ENCODE measurements at regions not wholly inside any gene's neighbourhood (a gene's known extent, or its start where the extent isn't known, plus 50 kb on each side); places are given as distances from the start of the nearest gene placed in this dataset.

DNA sequence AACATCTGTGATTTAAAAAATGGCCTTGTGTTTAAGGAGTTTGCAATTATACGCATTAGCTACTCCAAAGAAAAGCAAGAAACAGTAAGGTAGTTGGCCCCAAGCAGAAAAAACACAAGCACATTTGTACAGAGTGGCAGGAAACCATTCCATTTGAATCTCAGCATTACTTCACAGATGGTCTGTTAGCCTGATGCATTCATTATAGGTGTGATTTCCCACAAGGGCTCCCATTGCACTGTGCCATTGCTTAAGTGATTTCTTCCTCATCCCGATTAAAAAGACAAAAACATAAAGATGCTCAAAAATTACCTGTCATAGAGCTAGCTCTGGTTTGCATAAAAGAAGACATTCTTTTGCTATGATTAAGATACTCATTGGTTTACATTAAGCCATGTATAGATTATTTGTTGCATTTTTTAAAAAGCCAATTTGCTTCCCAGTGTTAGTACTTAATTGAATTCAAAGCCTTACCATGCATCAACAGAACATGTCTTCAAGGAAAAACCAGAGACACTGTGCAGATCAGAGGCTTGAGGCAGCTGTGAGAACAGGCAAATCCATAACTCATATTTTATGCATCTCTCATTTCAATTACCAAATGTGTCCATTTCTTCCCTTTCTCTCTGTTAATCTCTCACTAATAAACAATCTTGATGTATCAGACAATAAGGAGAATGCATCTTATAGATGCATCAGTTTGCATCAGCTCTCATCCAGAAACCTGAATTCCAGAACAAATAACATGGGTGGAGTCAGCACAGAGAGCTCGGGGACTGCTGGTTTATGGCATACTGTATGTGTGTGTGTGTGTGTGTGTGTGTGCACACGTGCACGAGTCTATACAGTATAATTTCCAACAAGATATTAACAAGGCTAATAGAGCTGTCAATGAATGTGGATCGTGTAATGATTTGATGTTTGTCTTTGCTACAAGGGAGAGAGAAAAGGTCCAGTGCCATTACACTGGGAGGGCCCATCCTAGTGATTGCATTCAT is 558.6 kb upstream of the HS6ST1 start:
- no peak for DNase-seq (ENCODE audit: low spot score)

DNA sequence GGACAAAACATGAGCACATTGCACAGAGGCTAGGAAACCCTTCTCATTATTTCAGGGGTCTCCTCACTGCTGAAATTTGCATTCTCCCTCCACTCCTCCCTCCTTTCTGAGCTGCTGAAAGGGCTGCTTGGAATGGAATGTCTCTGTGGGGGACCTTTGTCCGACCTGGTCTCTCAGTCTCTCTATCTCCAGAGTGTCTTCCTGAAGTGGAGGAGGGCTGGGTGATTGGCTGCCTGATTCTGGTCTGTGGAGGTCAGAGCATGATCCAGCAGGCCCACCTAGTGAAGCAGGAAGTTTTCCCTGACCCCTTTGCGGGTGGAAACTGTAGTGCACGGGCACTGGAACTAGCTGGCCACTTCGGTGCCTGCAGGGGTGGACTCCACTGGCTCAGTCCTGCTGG is 560.5 kb upstream of the HS6ST1 start:
- no peak for DNase-seq (ENCODE audit: low spot score)

DNA sequence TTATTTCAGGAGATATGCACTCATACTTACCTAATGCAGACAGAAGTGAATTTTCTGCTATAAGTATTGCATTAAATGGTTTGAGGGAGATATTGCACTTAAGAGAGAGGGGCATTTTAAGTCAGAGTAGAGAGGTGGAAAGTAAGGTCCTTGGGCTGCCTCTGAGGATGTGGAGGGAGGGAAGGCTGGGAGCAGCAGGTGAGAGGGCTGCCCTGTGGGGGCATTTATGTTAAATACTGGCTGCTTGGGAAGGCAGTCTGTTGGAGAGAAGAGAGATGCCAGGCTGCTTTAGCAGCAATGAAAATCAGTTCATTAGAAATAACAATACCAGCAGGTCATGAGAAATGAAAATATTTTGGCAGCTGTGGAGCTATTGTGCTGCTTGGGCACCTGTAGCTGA is 576.2 kb upstream of the HS6ST1 start:
- DNase-seq (ENCODE audit: low spot score) = no peak

DNA sequence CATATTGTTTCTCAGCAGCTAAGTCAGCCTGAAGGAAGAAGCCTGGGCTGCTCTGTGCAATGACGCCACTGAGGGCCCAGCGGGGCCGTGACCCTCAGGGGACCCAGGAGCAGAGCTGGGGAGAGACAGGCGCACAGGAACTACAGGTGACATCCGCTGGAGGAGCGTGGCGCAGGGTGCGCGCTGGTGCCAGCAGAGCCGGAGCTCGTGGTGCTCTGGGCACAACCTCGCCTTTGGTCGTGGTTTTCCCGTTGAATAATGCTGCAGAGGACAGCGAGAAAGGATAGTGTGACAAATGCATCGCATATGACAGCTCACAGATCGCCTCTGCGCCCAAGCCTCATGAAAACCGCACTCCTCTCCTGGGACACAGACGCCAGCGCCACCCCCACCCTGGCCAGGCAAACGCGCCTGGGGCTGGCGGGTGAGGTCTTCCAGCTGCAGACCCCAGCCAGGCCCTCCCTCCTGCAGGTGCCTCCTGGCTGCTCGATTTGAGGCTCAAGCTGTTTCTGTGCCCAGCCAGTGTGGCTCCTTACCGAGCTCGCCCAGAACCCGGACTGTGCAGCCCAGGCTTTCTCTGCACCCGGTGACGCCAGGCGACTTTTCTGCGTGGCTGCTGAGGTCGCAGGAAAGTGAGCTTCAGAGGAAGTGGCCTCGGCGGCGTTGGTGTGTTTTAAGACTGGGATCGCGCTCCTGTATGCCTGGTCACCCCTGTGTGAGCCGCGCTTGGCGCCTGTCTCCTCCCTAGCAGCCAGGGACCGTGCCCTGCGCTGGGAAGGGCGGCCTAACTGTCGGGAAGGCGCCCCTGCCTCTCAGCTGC is 583.1 kb upstream of the HS6ST1 start:
- DNase-seq (ENCODE audit: low spot score) = no peak

DNA sequence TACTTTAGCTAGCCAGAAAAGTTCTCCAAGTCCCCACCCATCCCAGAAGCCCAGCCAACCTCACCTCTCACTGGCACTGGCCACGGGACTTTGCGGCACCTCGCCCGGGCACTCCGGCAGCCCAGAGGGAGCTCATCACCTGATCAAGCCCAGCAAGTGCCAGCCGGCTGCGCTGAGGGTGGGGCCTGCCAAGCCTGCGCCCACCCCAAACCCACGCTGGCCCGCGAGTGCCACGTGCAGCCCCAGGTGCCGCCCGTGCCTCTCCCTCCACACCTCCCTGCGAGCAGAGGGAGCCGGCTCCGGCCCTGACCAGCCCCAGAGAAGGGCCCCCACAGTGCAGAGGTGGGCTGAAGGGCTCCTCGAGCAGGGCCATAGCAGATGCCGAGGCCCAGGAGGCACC is 585.0 kb upstream of the HS6ST1 start:
- no peak for DNase-seq (ENCODE audit: low spot score)

DNA sequence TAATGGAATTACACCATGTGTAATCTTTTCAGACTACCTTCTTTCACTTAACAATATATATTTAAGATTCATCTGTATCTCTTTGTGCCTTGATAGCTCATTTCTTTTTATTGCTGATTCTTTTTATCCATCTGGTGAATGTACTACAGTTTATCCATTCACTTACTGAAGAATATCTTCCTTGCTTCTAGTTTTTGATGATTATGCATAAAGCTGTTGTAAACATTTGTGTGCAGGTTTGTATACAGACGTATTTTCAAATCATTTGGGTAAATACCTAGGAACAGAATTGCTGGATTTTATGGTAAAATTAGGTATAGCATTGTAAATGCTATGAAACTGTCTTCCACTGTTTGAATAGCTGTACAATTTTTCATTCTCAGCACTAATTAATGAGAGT is 592.6 kb upstream of the HS6ST1 start:
- DNase-seq (ENCODE audit: low spot score) = no peak

DNA sequence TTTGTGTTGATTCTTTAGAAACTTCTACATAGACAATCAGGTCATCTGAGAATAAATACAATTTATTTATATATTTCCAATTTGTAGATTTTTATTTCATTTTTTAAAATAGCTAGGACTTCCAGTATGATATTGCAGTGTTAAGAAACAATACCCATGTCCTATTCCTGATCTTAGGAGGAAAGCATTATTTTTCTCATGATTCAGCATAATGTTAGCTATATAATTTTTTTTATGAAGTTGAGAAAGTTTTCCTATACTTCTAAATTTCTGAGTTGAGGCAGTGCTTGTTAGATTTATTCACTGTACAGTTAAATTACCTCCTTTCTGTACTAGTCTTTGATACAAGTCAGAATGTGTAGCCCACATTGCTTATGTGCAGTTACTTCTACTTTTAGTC is 595.7 kb upstream of the HS6ST1 start:
- no peak for DNase-seq (ENCODE audit: low spot score)

DNA sequence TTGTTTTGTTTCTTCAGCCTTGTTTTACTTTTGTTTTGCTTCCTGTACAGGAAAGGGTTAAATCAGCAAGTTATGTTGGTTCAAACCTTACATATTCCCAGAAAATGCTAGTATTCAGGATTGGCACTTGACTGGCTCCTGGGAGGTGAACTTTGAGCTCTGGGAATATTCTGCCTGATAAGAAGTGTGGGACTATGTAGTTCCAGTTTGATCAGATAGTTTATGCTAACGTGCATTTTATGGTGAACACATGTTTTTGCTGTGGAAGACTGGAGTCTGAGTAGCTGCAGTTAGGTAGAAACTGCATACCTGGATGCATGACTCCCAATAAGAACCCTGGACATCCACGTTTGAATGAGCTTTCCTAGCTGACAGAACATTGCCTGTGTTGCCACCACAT is 603.1 kb upstream of the HS6ST1 start:
- no peak for DNase-seq (ENCODE audit: low spot score)

DNA sequence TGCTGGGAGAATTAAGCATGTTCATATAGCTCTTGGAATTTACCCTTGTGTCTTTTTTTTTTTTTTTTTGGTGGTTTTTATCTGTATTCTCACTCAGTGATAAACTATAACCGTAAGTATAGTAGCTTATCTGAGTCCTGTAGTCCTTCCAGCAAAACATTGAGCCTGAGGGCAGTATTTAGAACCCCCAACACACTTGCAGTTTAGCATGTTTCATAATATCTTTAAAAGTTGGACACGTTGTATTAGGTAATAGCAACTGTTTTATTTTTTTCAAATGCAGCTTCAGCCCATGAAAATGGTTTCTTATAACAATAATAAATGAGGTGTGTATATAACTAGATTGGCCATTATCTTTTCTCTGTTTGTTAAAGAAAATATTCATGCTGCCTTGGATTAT is 603.5 kb upstream of the HS6ST1 start:
- DNase-seq (ENCODE audit: low spot score) = no peak

DNA sequence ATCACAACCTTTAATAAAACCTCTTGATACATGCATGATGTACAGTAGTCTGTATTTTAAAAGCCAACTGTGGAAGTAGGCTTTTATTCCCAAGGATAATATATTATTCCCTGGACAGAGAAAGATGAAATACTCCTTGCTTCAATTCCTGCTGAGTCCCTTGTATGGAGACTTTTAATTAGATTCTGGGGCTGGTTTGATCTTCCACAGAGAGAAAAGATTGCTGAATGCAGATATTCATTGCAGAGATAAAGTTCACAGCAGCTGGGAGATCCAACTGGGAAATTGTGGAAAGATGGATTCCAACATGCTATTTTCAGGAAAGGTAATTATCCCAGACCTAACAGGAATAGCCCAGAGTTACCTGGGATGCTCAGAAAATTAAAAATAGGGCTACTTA is 607.0 kb upstream of the HS6ST1 start:
- no peak for DNase-seq (ENCODE audit: low spot score)

DNA sequence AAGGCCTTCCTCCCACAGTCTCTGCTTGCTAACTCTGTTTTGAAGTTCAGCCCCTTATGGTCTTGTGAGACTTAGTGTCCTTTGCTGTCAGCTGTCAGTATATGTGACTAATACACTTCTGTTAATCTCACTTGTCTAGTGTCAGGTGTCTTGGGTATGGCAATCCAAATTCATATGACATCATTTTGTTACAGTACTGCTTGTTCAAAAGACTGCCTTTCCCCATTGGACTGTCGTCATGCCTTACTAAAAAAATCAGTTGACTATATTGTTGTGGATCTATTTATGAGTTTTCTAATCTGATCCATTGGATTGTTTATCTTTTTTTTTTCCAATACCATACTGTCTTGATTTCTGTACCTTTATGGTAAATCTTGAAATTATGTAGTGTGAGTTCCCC is 611.4 kb upstream of the HS6ST1 start:
- DNase-seq (ENCODE audit: low spot score) = no peak

DNA sequence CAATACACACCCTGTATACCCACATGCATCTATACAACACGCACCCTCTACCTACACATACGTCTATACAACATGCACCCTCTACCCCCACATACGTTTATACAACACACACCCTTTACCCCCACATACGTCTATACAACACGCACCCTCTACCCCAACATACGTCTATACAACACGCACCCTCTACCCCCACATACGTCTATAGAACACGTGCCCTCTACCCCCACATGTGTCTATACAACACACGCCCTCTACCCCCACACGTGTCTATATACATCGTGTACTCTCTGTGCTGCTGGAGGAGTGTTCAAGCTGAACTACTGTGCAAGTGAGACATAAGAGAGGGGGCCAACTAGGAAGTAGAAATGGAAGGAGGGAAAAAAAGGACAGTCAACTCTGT is 621.7 kb upstream of the HS6ST1 start:
- DNase-seq (ENCODE audit: low spot score) = no peak

DNA sequence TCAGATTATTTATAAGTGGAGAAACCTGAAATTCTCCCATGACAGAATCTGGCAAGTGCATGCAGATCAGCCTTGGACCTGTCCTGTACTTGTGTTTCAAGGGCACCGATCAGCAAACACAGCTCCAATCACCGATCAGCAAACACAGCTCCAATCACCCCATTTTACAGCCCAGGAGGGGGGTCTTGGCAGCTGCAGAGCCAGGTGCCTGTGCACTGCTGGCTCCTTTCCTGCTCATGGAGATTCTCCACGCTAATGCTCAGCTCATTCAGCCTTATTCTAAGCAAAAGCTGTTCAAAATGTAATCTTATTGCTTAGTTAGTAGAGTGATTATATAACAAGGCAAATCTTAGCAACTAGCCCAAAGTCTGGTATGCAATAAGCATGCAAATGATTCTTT is 623.1 kb upstream of the HS6ST1 start:
- DNase-seq (ENCODE audit: low spot score) = no peak

DNA sequence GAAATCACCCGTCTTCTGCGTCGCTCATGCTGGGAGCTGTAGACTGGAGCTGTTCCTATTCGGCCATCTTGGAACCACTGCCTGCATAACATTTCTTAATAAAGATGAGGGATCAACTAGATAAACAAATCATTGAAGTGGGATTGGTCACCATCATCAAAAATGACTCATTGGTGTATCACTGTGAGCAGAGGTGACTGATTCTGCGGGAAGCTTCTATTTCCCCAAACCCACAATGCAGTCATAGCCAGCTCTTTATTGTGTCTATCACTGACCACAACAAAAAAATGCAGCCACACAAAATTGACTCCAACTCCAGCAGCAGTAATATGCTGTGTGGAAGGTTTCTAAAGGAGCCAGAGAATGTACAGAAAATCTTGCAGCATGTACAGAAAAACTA is 630.7 kb upstream of the HS6ST1 start:
- DNase-seq (ENCODE audit: low spot score) = no peak

DNA sequence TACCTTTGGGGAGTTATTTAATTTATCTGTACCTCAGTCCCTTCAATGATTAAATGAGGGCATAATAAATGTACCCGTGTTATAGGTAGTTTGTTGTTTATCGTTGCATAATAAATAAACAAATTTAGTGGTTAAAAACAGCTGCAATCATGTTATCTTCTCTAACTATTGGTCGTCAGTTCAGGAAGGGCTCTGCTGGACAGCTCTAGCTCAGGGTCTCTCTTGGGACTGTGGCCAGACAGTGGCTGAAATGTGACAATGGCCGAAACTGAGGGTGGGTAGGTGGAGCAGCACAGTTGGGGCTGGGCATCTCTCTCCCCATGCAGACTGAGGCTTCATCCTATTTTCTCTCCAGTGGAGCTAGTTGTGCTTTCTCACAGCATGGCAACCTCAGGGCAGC is 632.1 kb upstream of the HS6ST1 start:
- DNase-seq (ENCODE audit: low spot score) = no peak

DNA sequence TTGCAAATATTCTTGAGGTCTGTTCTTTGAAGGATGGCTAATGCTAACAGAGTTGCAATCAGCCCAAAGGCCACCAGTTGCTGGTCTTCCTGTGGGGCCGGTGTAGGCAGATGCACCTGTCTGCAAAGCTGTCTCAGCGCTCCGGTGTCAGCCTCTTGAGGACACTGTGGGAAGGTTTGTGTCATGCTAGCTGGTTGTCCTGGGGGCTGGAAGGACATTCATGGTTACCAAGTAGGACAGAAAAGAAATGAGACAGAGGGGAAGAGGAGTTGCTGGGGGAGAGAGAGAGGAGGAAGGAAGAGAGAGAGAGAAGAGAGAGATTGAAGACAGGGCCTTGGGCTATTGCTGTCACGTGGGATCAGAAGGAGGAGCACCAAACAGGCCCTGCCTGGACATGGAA is 639.6 kb upstream of the HS6ST1 start:
- DNase-seq (ENCODE audit: low spot score) = no peak

DNA sequence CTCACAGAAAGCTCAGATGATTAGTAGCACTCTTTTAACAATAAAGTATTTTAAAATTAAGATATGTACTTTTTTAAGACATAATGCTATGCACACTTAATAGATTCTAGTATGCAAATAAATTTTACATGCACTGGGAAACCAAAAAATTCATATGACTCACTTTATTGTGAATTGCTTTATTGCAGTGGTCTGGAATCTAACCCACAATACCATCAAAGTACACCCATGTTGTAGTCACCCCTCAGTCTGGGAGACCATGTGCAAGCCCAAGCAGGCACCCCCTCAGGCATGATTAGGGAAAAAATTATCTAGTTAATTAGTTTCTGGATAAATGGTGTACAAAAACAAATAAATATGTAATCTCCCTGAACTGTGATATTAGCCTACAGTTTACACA is 649.0 kb upstream of the HS6ST1 start:
- DNase-seq (ENCODE audit: low spot score) = no peak

DNA sequence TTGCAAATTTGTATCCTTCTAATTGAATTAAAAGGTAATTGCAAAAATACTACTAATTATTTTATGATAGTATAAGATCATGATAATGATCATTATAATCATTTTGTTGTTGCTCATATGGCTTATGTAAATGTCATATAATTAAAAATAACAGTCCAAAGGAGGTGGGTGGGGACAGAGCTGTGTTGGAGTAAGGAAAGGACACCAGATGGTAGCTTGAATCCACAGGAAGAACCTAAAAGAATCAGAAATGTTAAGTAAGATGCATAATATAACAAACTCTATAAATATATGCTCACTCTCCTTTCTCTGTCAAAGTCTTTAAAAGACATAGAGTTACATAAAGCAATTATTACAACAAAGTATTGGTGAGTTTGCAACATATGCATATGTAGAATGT is 650.7 kb upstream of the HS6ST1 start:
- no peak for DNase-seq (ENCODE audit: low spot score)

DNA sequence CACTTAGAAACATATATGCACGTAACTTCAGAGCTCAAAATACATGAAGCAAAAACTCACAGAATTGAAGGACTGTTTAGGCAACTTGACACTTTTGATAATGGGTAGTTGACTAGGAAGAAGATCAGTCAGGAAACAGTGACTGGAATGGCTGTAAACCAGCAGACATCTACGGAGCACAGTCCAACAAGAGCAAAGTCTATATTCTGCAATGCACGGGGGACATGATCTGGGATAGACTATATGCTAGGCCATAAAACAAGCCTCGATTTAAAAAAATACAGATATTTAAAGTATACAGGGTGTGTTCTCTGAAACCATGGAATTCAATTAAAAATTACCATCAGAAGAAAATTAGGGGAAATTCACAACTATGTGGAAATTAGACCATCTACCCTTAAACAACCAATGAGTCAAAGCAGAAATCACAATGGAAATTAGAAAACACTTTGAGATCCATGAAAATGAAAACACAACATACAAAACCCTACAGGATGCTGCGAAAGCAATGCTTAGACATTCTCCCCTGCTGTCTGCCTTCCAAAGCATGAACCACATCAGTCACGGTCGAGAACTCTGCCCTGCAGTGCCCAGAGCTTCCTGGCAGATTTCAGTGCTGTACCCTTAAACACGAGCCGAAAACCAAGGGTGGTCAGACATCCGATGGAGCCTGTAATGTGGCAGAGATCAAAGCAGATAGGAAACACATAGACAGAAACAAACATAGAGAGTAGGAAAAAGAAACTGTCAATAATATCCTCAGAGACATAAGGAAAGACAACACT is 651.9 kb upstream of the HS6ST1 start:
- DNase-seq (ENCODE audit: low spot score) = no peak

DNA sequence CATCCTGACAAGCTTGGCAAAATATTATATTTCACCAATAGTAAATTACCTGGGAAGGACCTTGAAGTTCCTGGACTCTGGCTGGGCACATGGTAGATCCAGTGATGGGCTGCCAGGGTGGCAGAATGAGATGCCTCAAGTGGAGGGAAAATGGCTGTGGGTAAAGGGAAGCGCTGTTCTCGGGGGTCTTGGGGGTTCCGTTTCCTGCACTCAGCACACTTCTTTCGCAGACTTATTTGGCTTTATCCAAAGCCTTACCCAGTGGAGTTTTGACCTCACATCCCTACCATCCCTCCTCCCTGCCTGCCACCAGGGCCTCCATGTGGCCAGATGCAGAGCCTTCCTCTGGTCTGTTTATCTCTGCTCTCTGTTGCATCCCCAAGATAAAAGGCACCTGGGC is 654.9 kb upstream of the HS6ST1 start:
- DNase-seq (ENCODE audit: low spot score) = no peak

DNA sequence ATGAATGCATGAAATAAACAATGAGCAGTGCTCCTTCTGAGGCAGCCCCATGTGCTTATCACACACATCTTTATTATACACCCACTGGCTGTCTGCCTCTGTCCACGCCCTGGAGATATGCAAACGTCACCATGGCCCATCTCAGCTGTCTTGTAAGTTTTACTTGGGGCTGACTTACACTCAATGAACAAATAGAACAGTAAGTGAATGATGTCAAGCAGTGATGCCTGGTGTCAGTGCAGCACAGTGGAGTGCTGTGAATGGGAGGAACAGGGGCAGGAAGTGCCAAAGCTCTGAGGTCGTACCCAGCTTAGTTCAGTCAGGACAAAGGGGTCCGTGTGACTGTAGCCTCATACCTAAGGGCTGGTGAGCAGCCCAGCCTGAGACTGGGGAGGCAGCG is 659.5 kb upstream of the HS6ST1 start:
- peak; percentile 1 for DNase-seq (ENCODE audit: low spot score)

DNA sequence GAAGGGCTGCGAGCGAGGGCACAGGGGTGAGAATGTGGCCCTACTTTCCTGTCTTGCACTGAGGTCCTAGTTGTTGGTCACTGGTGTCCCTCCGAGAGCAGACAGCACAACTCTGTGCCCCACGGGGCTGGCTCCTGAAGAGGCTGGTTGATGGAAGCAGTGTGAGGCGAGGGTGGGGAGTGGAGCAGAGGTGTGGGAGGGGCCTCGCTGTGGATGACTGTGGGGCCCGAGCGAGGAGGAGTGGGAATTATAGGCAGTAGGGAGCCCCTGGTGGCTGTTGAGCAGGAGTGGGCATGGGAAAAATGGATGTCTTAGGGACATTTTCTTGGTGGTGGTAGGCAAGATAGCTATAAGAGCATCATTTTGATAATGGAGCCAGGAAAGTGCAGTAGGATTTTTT is 660.5 kb upstream of the HS6ST1 start:
- no peak for DNase-seq (ENCODE audit: low spot score)

DNA sequence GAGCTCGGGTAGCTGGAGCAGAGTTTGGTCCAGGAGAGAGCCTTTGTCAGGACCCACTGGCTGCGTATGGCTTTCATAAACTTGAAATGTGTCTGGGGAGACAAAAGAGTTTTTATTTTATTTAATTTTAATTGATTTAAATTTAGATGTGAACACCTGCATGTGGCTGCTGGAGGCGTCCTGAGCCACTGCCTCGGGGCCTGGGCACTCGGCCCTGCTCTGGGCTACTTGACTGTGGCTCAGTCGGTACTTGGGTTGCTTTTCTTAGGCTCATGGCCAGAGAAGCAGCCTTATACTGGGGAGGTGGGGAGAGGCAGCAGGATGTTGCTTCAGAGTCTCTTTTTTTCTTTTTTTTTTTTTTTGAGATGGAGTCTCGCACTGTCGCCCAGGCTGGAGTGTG is 661.8 kb upstream of the HS6ST1 start:
- DNase-seq (ENCODE audit: low spot score) = no peak
